GM12801 (cell line): ENCODE measurements at regions not wholly inside any gene's neighbourhood (a gene's known extent, or its start where the extent isn't known, plus 50 kb on each side); places are given as distances from the start of the nearest gene placed in this dataset.

Experiments used
- CTCF ChIP-seq: IDR thresholded peaks from one replicate; pipeline ENCODE4 v1.5.1; 2011; ENCODE audit warnings: control low read depth; ENCODE audit not compliant: insufficient read length; ENCODE audit errors: extremely low read depth

- TF ChIP-seq CTCF, result no peak
Observed at GRCh38 chr6:165876588-165876987, 213.5 kb upstream of the PDE10A start.

GRCh38 chr6:165875946-165876345, 212.9 kb upstream of the PDE10A start:
- TF ChIP-seq CTCF, result no peak

GRCh38 chr6:165873976-165874375, 210.9 kb upstream of the PDE10A start:
- TF ChIP-seq CTCF, result no peak

GRCh38 chr6:165872811-165873210, 209.8 kb upstream of the PDE10A start:
- TF ChIP-seq CTCF, result no peak

- TF ChIP-seq CTCF, result no peak
Observed at GRCh38 chr6:165872311-165872710, 209.3 kb upstream of the PDE10A start.

DNA sequence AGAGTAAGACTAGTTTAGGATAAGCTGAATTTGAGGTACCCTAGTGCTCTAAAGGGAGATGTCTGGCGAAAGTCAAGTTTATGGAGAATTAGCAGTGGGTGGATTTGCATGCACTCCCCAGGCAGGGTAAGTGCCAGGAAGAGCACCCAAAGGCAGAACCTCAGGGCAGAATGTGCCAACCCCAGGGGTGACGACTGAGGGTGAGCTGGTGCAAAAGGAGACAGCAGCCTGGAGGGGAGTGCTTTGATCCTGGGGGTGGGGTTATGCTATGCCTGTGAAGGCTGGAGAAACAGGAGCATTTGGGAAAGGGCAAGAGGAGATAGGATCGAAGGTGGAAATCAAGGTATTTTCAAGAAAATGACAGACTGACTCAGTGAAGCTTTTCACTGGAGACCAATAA, 208.5 kb upstream of the PDE10A start:
- TF ChIP-seq CTCF, result no peak

DNA sequence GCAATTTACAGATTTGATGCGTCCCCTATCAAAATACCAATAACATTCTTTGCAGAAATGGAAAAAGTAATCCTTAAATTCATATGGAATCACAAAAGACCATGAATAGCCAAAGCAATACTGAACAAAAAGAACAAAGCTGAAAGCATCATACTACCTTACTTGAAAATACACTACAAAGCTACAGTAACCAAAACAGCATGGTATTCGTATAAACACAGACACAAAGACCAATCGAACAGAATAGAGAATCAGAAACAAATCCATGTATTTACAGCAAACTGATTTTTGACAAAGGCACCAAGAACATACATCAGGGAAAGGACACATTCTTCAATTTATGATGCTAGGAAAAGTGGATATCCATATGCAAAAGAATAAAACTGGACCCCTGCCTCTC, 206.5 kb upstream of the PDE10A start:
- no peak for TF ChIP-seq CTCF

- no peak for TF ChIP-seq CTCF
Observed at GRCh38 chr6:165864925-165865324, 201.9 kb upstream of the PDE10A start.
